IMR-90 (cell line): ENCODE measurements at regions not wholly inside any gene's neighbourhood (a gene's known extent, or its start where the extent isn't known, plus 50 kb on each side); places are given as distances from the start of the nearest gene placed in this dataset.

Experiments
- ATAC-seq: fragments of 200-7000 bp; cut with Tn5 transposase; 2 replicates; pipeline ENCODE4 v1.9.1; 2020; ENCODE audit warnings: low read depth, mild to moderate bottlenecking, moderate library complexity
- BruUV-seq: library from RNA; stranded (reverse); fragments of 400-500 nt; replicated peaks from 2 replicates; lab custom pipeline; 2021; lab: Mats Ljungman, UMichigan
- CTCF ChIA-PET: fragments of 300-600 bp; formaldehyde crosslinking; extraction: SDS; loops from one replicate; lab custom pipeline; 2021; ENCODE audit warnings: antibody characterized with exemption; lab: Yijun Ruan, JAX
- POLR2A ChIA-PET: fragments of 300-600 bp; sonication (Branson Sonifier 250); formaldehyde crosslinking; loops from one replicate; lab custom pipeline; 2022; ENCODE audit warnings: antibody characterized with exemption; ENCODE audit not compliant: unreplicated experiment; lab: Charles Lee
- DNase-seq: peaks from one replicate; pipeline ENCODE4 v3.0.0; 2013
- H2AFZ ChIP-seq: replicated peaks from 2 replicates; pipeline ENCODE3; 2013; ENCODE audit warnings: low read length, mild to moderate bottlenecking; ENCODE audit not compliant: poor library complexity
- H2AK5ac ChIP-seq: 2 replicates; pipeline ENCODE4 v1.6.1; 2013; ENCODE audit warnings: low read depth, low read length, inconsistent platforms
- H2AK9ac ChIP-seq: replicated peaks from 2 replicates; pipeline ENCODE3; 2013; ENCODE audit warnings: mild to moderate bottlenecking, low read depth, low read length, moderate library complexity; ENCODE audit not compliant: poor library complexity
- H2BK120ac ChIP-seq: 2 replicates; pipeline ENCODE4 v1.6.1; 2013; ENCODE audit warnings: low read depth, low read length, inconsistent platforms
- H2BK15ac ChIP-seq: 3 replicates; pipeline ENCODE4 v1.6.1; 2013; ENCODE audit warnings: low read depth, low read length, inconsistent platforms
- H2BK20ac ChIP-seq: 2 replicates; pipeline ENCODE4 v1.6.1; 2013; ENCODE audit warnings: low read depth, mild to moderate bottlenecking, inconsistent platforms, low read length, moderate library complexity
- H2BK5ac ChIP-seq: 2 replicates; pipeline ENCODE4 v1.6.1; 2013; ENCODE audit warnings: mild to moderate bottlenecking, low read depth, low read length, inconsistent platforms; ENCODE audit not compliant: poor library complexity, severe bottlenecking
- H3K14ac ChIP-seq: replicated peaks from 2 replicates; pipeline ENCODE4 v1.6.1; 2013; ENCODE audit warnings: low read depth, low read length, inconsistent platforms
- H3K18ac ChIP-seq: 2 replicates; pipeline ENCODE4 v1.6.1; 2013; ENCODE audit warnings: low read depth, low read length, control low read depth
- H3K23ac ChIP-seq: 2 replicates; pipeline ENCODE4 v1.6.1; 2013; ENCODE audit warnings: low read depth, low read length, inconsistent platforms
- H3K27ac ChIP-seq: 2 replicates; pipeline ENCODE4 v1.5.1; 2013; ENCODE audit warnings: mild to moderate bottlenecking, control low read depth, low read length; ENCODE audit not compliant: insufficient read depth
- H3K27me3 ChIP-seq: 2 replicates; pipeline ENCODE4 v1.6.1; 2013; ENCODE audit warnings: low read length; ENCODE audit not compliant: control insufficient read depth, insufficient read depth
- H3K36me3 ChIP-seq: 2 replicates; pipeline ENCODE4 v1.6.1; 2013; ENCODE audit warnings: low read length, mixed read lengths; ENCODE audit not compliant: control insufficient read depth, insufficient read depth
- H3K4ac ChIP-seq: 2 replicates; pipeline ENCODE4 v1.6.1; 2013; ENCODE audit warnings: low read depth, low read length, inconsistent platforms
- H3K4me1 ChIP-seq: 2 replicates; pipeline ENCODE4 v1.6.1; 2013; ENCODE audit warnings: low read length, mixed read lengths; ENCODE audit not compliant: control insufficient read depth, insufficient read depth
- H3K4me2 ChIP-seq: 2 replicates; pipeline ENCODE4 v1.6.1; 2013; ENCODE audit warnings: low read depth, mild to moderate bottlenecking, control low read depth, low read length, moderate library complexity
- H3K4me3 ChIP-seq: 2 replicates; pipeline ENCODE4 v1.5.1; 2013; ENCODE audit warnings: low read depth, mild to moderate bottlenecking, control low read depth, low read length, moderate library complexity; ENCODE audit not compliant: insufficient read depth
- H3K56ac ChIP-seq: 2 replicates; pipeline ENCODE4 v1.6.1; 2013; ENCODE audit warnings: low read length, inconsistent platforms; ENCODE audit not compliant: insufficient read depth; ENCODE audit errors: extremely low read depth
- H3K79me1 ChIP-seq, 2 experiments: 2 replicates each; pipeline ENCODE4 v1.6.1; 2013; ENCODE audit warnings: low read length in 2 of 2, inconsistent platforms in 1 of 2, low read depth in 1 of 2
- H3K9ac ChIP-seq: 2 replicates; pipeline ENCODE4 v1.6.1; 2013; ENCODE audit warnings: low read depth, low read length, control low read depth
- H3K9me1 ChIP-seq: 2 replicates; pipeline ENCODE4 v1.6.1; 2013; ENCODE audit warnings: low read length, inconsistent platforms; ENCODE audit not compliant: insufficient read depth
- H3K9me3 ChIP-seq: 2 replicates; pipeline ENCODE4 v1.6.1; 2013; ENCODE audit warnings: low read length; ENCODE audit not compliant: control insufficient read depth, insufficient read depth
- H4K20me1 ChIP-seq: 2 replicates; pipeline ENCODE4 v1.6.1; 2013; ENCODE audit warnings: low read length, inconsistent platforms; ENCODE audit not compliant: insufficient read depth
- H4K5ac ChIP-seq: 2 replicates; pipeline ENCODE4 v1.6.1; 2013; ENCODE audit warnings: mild to moderate bottlenecking, low read depth, low read length, control low read depth
- H4K8ac ChIP-seq, 2 experiments: 2 replicates each; pipeline ENCODE4 v1.6.1; 2013; ENCODE audit warnings: low read depth in 2 of 2, low read length in 2 of 2, control low read depth in 1 of 2, inconsistent platforms in 1 of 2
- H4K91ac ChIP-seq: 2 replicates; pipeline ENCODE4 v1.6.1; 2013; ENCODE audit warnings: low read depth, low read length, inconsistent platforms; ENCODE audit not compliant: insufficient read depth
- BHLHE40 ChIP-seq: fragments of 150-350 bp; IDR thresholded peaks from 2 replicates; pipeline ENCODE4 v1.6.1; 2016; ENCODE audit warnings: mild to moderate bottlenecking, low read depth, low read length
- CHD1 ChIP-seq: IDR thresholded peaks from 2 replicates; pipeline ENCODE4 v1.6.1; 2012; ENCODE audit warnings: low read depth, low read length, improper control_type of control experiment
- FOS ChIP-seq: fragments of 150-350 bp; IDR thresholded peaks from 2 replicates; pipeline ENCODE4 v1.6.1; 2016; ENCODE audit warnings: low read depth, low read length
- MAFK ChIP-seq: IDR thresholded peaks from 2 replicates; pipeline ENCODE4 v1.6.1; 2012; ENCODE audit warnings: low read depth, low read length, improper control_type of control experiment
- MAZ ChIP-seq: IDR thresholded peaks from 2 replicates; pipeline ENCODE4 v1.6.1; 2012; ENCODE audit warnings: low read depth, mild to moderate bottlenecking, low read length, improper control_type of control experiment, moderate library complexity, borderline replicate concordance
- MXI1 ChIP-seq: IDR thresholded peaks from 2 replicates; pipeline ENCODE4 v1.6.1; 2012; ENCODE audit warnings: low read depth, mild to moderate bottlenecking, low read length, moderate library complexity, borderline replicate concordance
- POLR2A ChIP-seq: IDR thresholded peaks from 2 replicates; pipeline ENCODE4 v1.6.1; 2012; ENCODE audit warnings: mild to moderate bottlenecking, low read depth, low read length
- RCOR1 ChIP-seq: IDR thresholded peaks from 2 replicates; pipeline ENCODE4 v1.6.1; 2012; ENCODE audit warnings: mild to moderate bottlenecking, low read length, improper control_type of control experiment; ENCODE audit not compliant: insufficient replicate concordance
- RFX5 ChIP-seq: IDR thresholded peaks from 2 replicates; pipeline ENCODE4 v1.8.0; 2012; ENCODE audit warnings: low read depth, mild to moderate bottlenecking, low read length, moderate library complexity
- WGBS, 2 experiments: methylation state at CpG; one replicate each; pipeline versions ENCODE4 v1.1.5 to v1.1.7; 2013; ENCODE audit warnings: missing lambda C conversion rate in 2 of 2; ENCODE audit not compliant: insufficient read length in 1 of 2; ENCODE audit errors: extremely low coverage in 2 of 2; 5-methylcytosine and 5-hydroxymethylcytosine counted together
- dilution Hi-C: fragments of 300-500 bp; cut with HindIII; formaldehyde crosslinking; loops from one replicate; pipeline ENCODE4 v1.14.3; 2018; ENCODE audit warnings: low sequenced_read_pairs; ENCODE audit not compliant: unreplicated experiment
- in situ Hi-C: fragments of 300-500 bp; cut with MboI; formaldehyde crosslinking; loops from 3 replicates; pipeline ENCODE4 v1.14.3; 2019; ENCODE audit warnings: low sequenced_read_pairs, inconsistent platforms, mixed read lengths
- intact Hi-C: fragments of 100-400 bp; cut with micrococcal nuclease; formaldehyde crosslinking; loops from 2 replicates; pipeline ENCODE4 v1.10.0; 2022
- TF ChIP-seq, protein P1 (sequence below): fragments of 150-350 bp; IDR thresholded peaks from 2 replicates; pipeline ENCODE4 v1.6.1; 2016; ENCODE audit warnings: low read depth, mild to moderate bottlenecking, low read length, moderate library complexity, borderline replicate concordance
- TF ChIP-seq, protein P2 (sequence below): fragments of 150-350 bp; IDR thresholded peaks from 2 replicates; pipeline ENCODE4 v1.6.1; 2017; ENCODE audit warnings: mild to moderate bottlenecking, antibody characterized with exemption, low read length, low read depth

DNA sequence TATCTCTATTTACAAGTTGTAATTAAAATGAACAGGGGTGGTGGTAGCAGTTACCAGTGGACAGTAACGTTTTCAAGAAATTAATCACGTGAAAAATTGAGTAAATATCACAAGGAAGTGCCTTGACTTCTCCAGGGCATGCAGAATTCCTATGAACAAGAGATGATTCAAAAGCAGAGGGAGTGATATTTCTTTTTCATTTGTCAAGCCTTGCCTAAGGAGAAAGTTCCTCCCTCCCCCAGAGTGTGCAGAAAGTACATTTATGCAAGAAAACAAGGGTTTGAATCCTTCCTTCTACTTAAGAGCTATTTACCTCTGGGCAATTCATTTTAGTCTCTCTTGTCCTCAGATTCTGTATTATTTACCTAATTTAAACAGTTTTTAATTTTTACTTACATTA is 53.3 kb upstream of the ZNF385D start:
- intact Hi-C loops, result no loop called here
- Histone ChIP-seq H3K56ac (no peak overlapping the region), H2BK20ac (no peak overlapping the region), H3K23ac (no peak overlapping the region), H3K79me1 (no peaks in the 10 kb centered on the region), H2AFZ (no peak overlapping the region), H4K91ac (no peak overlapping the region), H4K5ac (no peak overlapping the region), H3K14ac (no peak overlapping the region), H3K4me2 (no peak overlapping the region), H3K18ac (no peak overlapping the region), H3K27me3 (no peaks in the 10 kb centered on the region), H3K4ac (no peak overlapping the region), H2AK5ac (no peak overlapping the region), H4K20me1 (no peaks in the 10 kb centered on the region), H3K4me1 (no peaks in the 10 kb centered on the region), H3K36me3 (no peaks in the 10 kb centered on the region), H2BK5ac (no peak overlapping the region), H3K4me3 (no peak overlapping the region), H2AK9ac (no peak overlapping the region), H2BK120ac (no peak overlapping the region), H3K9me1 (no peaks in the 10 kb centered on the region), H4K8ac (no peak overlapping the region), H3K9ac (no peak overlapping the region), H3K27ac (no peak overlapping the region), H3K9me3 (no peaks in the 10 kb centered on the region), H2BK15ac (no peak overlapping the region)
- in situ Hi-C loops, result no loop called here
- ATAC-seq (no peak), DNase-seq (no peak)
- BruUV-seq, result no TSS peak
- CTCF ChIA-PET, result no interaction called here
- TF ChIP-seq RCOR1, result no peak
- TF ChIP-seq CHD1, result no peak
- no peak for TF ChIP-seq RFX5
- no peak for TF ChIP-seq POLR2A
- no peak for TF ChIP-seq MAFK
- TF ChIP-seq MXI1, result no peak
- TF ChIP-seq BHLHE40, result no peak
- TF ChIP-seq, protein P1, sequence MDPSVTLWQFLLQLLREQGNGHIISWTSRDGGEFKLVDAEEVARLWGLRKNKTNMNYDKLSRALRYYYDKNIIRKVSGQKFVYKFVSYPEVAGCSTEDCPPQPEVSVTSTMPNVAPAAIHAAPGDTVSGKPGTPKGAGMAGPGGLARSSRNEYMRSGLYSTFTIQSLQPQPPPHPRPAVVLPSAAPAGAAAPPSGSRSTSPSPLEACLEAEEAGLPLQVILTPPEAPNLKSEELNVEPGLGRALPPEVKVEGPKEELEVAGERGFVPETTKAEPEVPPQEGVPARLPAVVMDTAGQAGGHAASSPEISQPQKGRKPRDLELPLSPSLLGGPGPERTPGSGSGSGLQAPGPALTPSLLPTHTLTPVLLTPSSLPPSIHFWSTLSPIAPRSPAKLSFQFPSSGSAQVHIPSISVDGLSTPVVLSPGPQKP, result no peak
- TF ChIP-seq, protein P2, sequence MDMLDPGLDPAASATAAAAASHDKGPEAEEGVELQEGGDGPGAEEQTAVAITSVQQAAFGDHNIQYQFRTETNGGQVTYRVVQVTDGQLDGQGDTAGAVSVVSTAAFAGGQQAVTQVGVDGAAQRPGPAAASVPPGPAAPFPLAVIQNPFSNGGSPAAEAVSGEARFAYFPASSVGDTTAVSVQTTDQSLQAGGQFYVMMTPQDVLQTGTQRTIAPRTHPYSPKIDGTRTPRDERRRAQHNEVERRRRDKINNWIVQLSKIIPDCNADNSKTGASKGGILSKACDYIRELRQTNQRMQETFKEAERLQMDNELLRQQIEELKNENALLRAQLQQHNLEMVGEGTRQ, result no peak
- no peak for TF ChIP-seq MAZ
- TF ChIP-seq FOS, result no peak
- no CpG with 5 or more reads among the region's 2 CpGs for WGBS, 2 experiments
- POLR2A ChIA-PET, result no interaction called here
- dilution Hi-C loops, result no loop called here
